ENCODE measurements at regions not wholly inside any gene's neighbourhood (a gene's known extent, or its start where the extent isn't known, plus 50 kb on each side); places are given as distances from the start of the nearest gene placed in this dataset.

GRCh38 chr10:88045656-88046415 lies 182.4 kb downstream of the PTEN start:
- no peak for DNase-seq
- Mint-ChIP-seq H3K4me3 (no peak overlapping the region), H3K36me3 (ENCODE audit: low read depth) (peaks cover 6% of the 10 kb centered on the region; the same call in 1 of the 2 replicates), H3K4me1 (ENCODE audit: low read depth) (peaks cover 37% of the 10 kb centered on the region), H3K27me3 (ENCODE audit: insufficient read depth) (no peaks in the 10 kb centered on the region; the same call in none of the 2 replicates), H3K27ac (no peak overlapping the region), H3K9me3 (no peaks in the 10 kb centered on the region)
- no peak for TF ChIP-seq CTCF (IDR thresholded peaks at IDR 0.05)

- Mint-ChIP-seq H3K36me3 (ENCODE audit: low read depth) (peaks cover 6% of the 10 kb centered on the region; the same call in 1 of the 2 replicates), H3K9me3 (no peaks in the 10 kb centered on the region), H3K4me1 (ENCODE audit: low read depth) (peaks cover 19% of the 10 kb centered on the region), H3K27ac (no peak overlapping the region), H3K27me3 (ENCODE audit: insufficient read depth) (no peaks in the 10 kb centered on the region; the same call in none of the 2 replicates), H3K4me3 (no peak overlapping the region)
- TF ChIP-seq CTCF (IDR thresholded peaks at IDR 0.05): no peak
- no peak for DNase-seq
Observed at GRCh38 chr10:88047579-88047978, 184.2 kb downstream of the PTEN start.

- Mint-ChIP-seq H3K4me1 (ENCODE audit: low read depth) (peaks cover 12% of the 10 kb centered on the region), H3K27me3 (ENCODE audit: insufficient read depth) (no peaks in the 10 kb centered on the region; the same call in none of the 2 replicates), H3K4me3 (no peak overlapping the region), H3K36me3 (ENCODE audit: low read depth) (peaks cover 6% of the 10 kb centered on the region; the same call in 1 of the 2 replicates), H3K27ac (no peak overlapping the region), H3K9me3 (no peaks in the 10 kb centered on the region)
- DNase-seq: no peak
- TF ChIP-seq CTCF (IDR thresholded peaks at IDR 0.05): no peak
Observed at GRCh38 chr10:88048312-88048711, 184.9 kb downstream of the PTEN start.

GRCh38 chr10:88049204-88049603 lies 185.8 kb downstream of the PTEN start:
- TF ChIP-seq CTCF (IDR thresholded peaks at IDR 0.05): no peak
- Mint-ChIP-seq H3K4me1 (ENCODE audit: low read depth) (peaks cover 11% of the 10 kb centered on the region; the same call in 1 of the 2 replicates), H3K36me3 (ENCODE audit: low read depth) (peaks cover 6% of the 10 kb centered on the region; the same call in 1 of the 2 replicates), H3K27me3 (ENCODE audit: insufficient read depth) (no peaks in the 10 kb centered on the region; the same call in none of the 2 replicates), H3K4me3 (no peak overlapping the region), H3K27ac (no peak overlapping the region), H3K9me3 (no peaks in the 10 kb centered on the region)
- no peak for DNase-seq

GRCh38 chr10:88057720-88058119 lies 194.3 kb downstream of the PTEN start:
- Mint-ChIP-seq H3K9me3 (no peaks in the 10 kb centered on the region), H3K4me3 (no peak overlapping the region), H3K4me1 (ENCODE audit: low read depth) (peaks cover 7% of the 10 kb centered on the region), H3K27ac (no peak overlapping the region), H3K36me3 (ENCODE audit: low read depth) (no peaks in the 10 kb centered on the region), H3K27me3 (ENCODE audit: insufficient read depth) (no peaks in the 10 kb centered on the region)
- no peak for TF ChIP-seq CTCF (IDR thresholded peaks at IDR 0.05)
- DNase-seq: no peak
